OCI-LY3 (cell line): ENCODE measurements at regions not wholly inside any gene's neighbourhood (a gene's known extent, or its start where the extent isn't known, plus 50 kb on each side); places are given as distances from the start of the nearest gene placed in this dataset.

Experiments
- CTCF ChIP-seq: fragments of 200-600, 300-600 bp; sonication (generic); IDR thresholded peaks from 2 replicates; pipeline ENCODE4 v1.5.1; 2014; ENCODE audit warnings: antibody characterized with exemption, low read length, low read depth
- EZH2phosphoT487 ChIP-seq: fragments of 200-600 bp; shearing (Covaris generic); IDR thresholded peaks from 2 replicates; pipeline ENCODE4 v1.6.1; 2018; ENCODE audit warnings: antibody characterized with exemption, mixed run types, low read depth

GRCh38 chr5:35484241-35484640 is 133.4 kb upstream of the SPEF2 start:
- TF ChIP-seq CTCF (no peak), EZH2phosphoT487 (no peak)
